Progenitor cell of endocrine pancreas (in vitro differentiated cells): ENCODE measurements at regions not wholly inside any gene's neighbourhood (a gene's known extent, or its start where the extent isn't known, plus 50 kb on each side); places are given as distances from the start of the nearest gene placed in this dataset.

Experiments
- DNase-seq: peaks from one replicate; pipeline ENCODE4 v3.0.0; 2021; ENCODE audit warnings: low spot score; ENCODE audit not compliant: unreplicated experiment
- H3K27ac Mint-ChIP-seq: 2 replicates; pipeline ENCODE4 v1.8.0; 2021; ENCODE audit warnings: mild to moderate bottlenecking, moderate library complexity, mixed read lengths
- H3K27me3 Mint-ChIP-seq: 2 replicates; pipeline ENCODE4 v1.8.0; 2021; ENCODE audit warnings: mixed read lengths
- H3K36me3 Mint-ChIP-seq: 2 replicates; pipeline ENCODE4 v1.8.0; 2022; ENCODE audit warnings: mixed read lengths; ENCODE audit not compliant: insufficient read depth
- H3K4me1 Mint-ChIP-seq: 2 replicates; pipeline ENCODE4 v1.8.0; 2021; ENCODE audit warnings: low read depth, mixed read lengths
- H3K4me3 Mint-ChIP-seq: 2 replicates; pipeline ENCODE4 v1.8.0; 2021; ENCODE audit warnings: low read depth, mild to moderate bottlenecking, moderate library complexity, mixed read lengths
- H3K9me3 Mint-ChIP-seq: 2 replicates; pipeline ENCODE4 v1.8.0; 2021; ENCODE audit warnings: low read depth, mixed read lengths
- CTCF ChIP-seq: fragments of 200-600 bp; sonication (generic); IDR thresholded peaks from one replicate; pipeline ENCODE4 v1.5.0; 2021; ENCODE audit warnings: antibody characterized with exemption, mild to moderate bottlenecking; ENCODE audit not compliant: unreplicated experiment

- Mint-ChIP-seq H3K27ac (no peak overlapping the region), H3K9me3 (peaks cover 42% of the 10 kb centered on the region), H3K36me3 (peaks cover 4% of the 10 kb centered on the region), H3K27me3 (no peaks in the 10 kb centered on the region), H3K4me1 (peaks cover 2% of the 10 kb centered on the region), H3K4me3 (no peak overlapping the region)
- no peak for TF ChIP-seq CTCF
- no peak for DNase-seq
Observed at GRCh38 chrX:113048480-113048879, 207.8 kb upstream of the AMOT start.

GRCh38 chrX:113033966-113034680 is 193.5 kb upstream of the AMOT start:
- H3K27ac Mint-ChIP-seq, result no peak overlapping the region
- H3K9me3 Mint-ChIP-seq, result peaks cover 19% of the 10 kb centered on the region
- H3K4me1 Mint-ChIP-seq, result no peaks in the 10 kb centered on the region
- no peaks in the 10 kb centered on the region for H3K36me3 Mint-ChIP-seq
- DNase-seq, result no peak
- no peak overlapping the region for H3K4me3 Mint-ChIP-seq
- TF ChIP-seq CTCF, result no peak
- no peaks in the 10 kb centered on the region for H3K27me3 Mint-ChIP-seq

DNA sequence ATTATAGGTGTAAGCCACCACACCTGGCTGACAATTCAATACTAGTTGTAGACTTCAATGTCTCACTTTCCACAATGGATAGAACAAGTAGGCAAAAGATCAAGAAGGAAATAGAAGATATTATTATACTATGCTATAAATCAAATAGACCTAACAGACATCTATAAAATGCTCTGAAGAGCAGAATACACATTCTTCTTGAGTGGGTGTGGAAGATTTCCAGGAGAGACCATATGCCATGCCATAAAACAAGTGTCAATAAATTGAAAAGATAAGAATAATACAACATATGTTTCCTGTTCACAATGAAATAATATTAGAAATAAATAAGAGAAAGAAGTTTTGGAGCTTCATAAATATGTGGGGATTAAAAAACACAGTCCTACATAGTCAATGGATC is 179.3 kb upstream of the AMOT start:
- TF ChIP-seq CTCF, result no peak
- Mint-ChIP-seq H3K4me1 (no peaks in the 10 kb centered on the region), H3K9me3 (no peaks in the 10 kb centered on the region), H3K27me3 (no peaks in the 10 kb centered on the region), H3K27ac (no peak overlapping the region), H3K4me3 (no peak overlapping the region), H3K36me3 (no peaks in the 10 kb centered on the region)
- DNase-seq, result no peak

- Mint-ChIP-seq H3K27me3 (no peaks in the 10 kb centered on the region), H3K36me3 (no peaks in the 10 kb centered on the region), H3K4me3 (no peak overlapping the region), H3K4me1 (peaks cover 5% of the 10 kb centered on the region), H3K27ac (no peak overlapping the region), H3K9me3 (peaks cover 3% of the 10 kb centered on the region)
- DNase-seq, result no peak
- no peak for TF ChIP-seq CTCF
Observed at GRCh38 chrX:113009837-113010236, 169.2 kb upstream of the AMOT start.

GRCh38 chrX:113009029-113009428 is 168.4 kb upstream of the AMOT start:
- Mint-ChIP-seq H3K4me1 (peaks cover 5% of the 10 kb centered on the region), H3K4me3 (no peak overlapping the region), H3K9me3 (peaks cover 3% of the 10 kb centered on the region), H3K27ac (no peak overlapping the region), H3K36me3 (no peaks in the 10 kb centered on the region), H3K27me3 (peaks cover 2% of the 10 kb centered on the region)
- DNase-seq, result no peak
- TF ChIP-seq CTCF, result no peak
